ENCODE measurements at regions not wholly inside any gene's neighbourhood (a gene's known extent, or its start where the extent isn't known, plus 50 kb on each side); places are given as distances from the start of the nearest gene placed in this dataset.

- no peak for DNase-seq (ENCODE audit: low read depth)
- CTCF ChIA-PET: interaction anchor here (0.5 to 1.8 kb wide), 3 partner anchors 10 to 197 kb away, joined by 3 to 5 read pairs (median 5); no protein-coding TSS in a partner anchor
- Histone ChIP-seq H3K27me3 (ENCODE audit: control insufficient read depth, insufficient read depth, low read length) (no peaks in the 10 kb centered on the region), H3K4me3 (ENCODE audit: low read depth, low read length) (no peak overlapping the region), H3K36me3 (ENCODE audit: control insufficient read depth, insufficient read depth, low read length) (no peaks in the 10 kb centered on the region)
- POLR2A ChIA-PET: no interaction called here
- TF ChIP-seq, protein P1, sequence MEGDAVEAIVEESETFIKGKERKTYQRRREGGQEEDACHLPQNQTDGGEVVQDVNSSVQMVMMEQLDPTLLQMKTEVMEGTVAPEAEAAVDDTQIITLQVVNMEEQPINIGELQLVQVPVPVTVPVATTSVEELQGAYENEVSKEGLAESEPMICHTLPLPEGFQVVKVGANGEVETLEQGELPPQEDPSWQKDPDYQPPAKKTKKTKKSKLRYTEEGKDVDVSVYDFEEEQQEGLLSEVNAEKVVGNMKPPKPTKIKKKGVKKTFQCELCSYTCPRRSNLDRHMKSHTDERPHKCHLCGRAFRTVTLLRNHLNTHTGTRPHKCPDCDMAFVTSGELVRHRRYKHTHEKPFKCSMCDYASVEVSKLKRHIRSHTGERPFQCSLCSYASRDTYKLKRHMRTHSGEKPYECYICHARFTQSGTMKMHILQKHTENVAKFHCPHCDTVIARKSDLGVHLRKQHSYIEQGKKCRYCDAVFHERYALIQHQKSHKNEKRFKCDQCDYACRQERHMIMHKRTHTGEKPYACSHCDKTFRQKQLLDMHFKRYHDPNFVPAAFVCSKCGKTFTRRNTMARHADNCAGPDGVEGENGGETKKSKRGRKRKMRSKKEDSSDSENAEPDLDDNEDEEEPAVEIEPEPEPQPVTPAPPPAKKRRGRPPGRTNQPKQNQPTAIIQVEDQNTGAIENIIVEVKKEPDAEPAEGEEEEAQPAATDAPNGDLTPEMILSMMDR (IDR thresholded peaks at IDR 0.05; ENCODE audit: insufficient read depth, low read depth, low read length): no peak
Observed at GRCh38 chr1:221174330-221174993, 295.2 kb downstream of the HLX start.

GRCh38 chr1:221175249-221175648, 296.0 kb downstream of the HLX start:
- CTCF ChIA-PET: interaction anchor here (0.5 to 1.8 kb wide), 3 partner anchors 11 to 196 kb away, joined by 3 to 5 read pairs (median 5); no protein-coding TSS in a partner anchor
- Histone ChIP-seq H3K27me3 (ENCODE audit: control insufficient read depth, insufficient read depth, low read length) (no peaks in the 10 kb centered on the region), H3K36me3 (ENCODE audit: control insufficient read depth, insufficient read depth, low read length) (no peaks in the 10 kb centered on the region), H3K4me3 (ENCODE audit: low read depth, low read length) (no peak overlapping the region)
- POLR2A ChIA-PET: no interaction called here
- DNase-seq (ENCODE audit: low read depth): no peak
- TF ChIP-seq, protein P1 (IDR thresholded peaks at IDR 0.05; ENCODE audit: insufficient read depth, low read depth, low read length): no peak

GRCh38 chr1:221180704-221181368, 301.6 kb downstream of the HLX start:
- Histone ChIP-seq H3K36me3 (ENCODE audit: control insufficient read depth, insufficient read depth, low read length) (no peaks in the 10 kb centered on the region), H3K27me3 (ENCODE audit: control insufficient read depth, insufficient read depth, low read length) (no peaks in the 10 kb centered on the region), H3K4me3 (ENCODE audit: low read depth, low read length) (no peak overlapping the region)
- DNase-seq (ENCODE audit: low read depth): no peak
- TF ChIP-seq, protein P1 (IDR thresholded peaks at IDR 0.05; ENCODE audit: insufficient read depth, low read depth, low read length): no peak
- ChIA-PET CTCF (interaction anchor here (1.2 kb wide), 1 partner anchor 11 kb away, joined by 3 read pairs; no protein-coding TSS in a partner anchor), POLR2A (no interaction called here)

DNA sequence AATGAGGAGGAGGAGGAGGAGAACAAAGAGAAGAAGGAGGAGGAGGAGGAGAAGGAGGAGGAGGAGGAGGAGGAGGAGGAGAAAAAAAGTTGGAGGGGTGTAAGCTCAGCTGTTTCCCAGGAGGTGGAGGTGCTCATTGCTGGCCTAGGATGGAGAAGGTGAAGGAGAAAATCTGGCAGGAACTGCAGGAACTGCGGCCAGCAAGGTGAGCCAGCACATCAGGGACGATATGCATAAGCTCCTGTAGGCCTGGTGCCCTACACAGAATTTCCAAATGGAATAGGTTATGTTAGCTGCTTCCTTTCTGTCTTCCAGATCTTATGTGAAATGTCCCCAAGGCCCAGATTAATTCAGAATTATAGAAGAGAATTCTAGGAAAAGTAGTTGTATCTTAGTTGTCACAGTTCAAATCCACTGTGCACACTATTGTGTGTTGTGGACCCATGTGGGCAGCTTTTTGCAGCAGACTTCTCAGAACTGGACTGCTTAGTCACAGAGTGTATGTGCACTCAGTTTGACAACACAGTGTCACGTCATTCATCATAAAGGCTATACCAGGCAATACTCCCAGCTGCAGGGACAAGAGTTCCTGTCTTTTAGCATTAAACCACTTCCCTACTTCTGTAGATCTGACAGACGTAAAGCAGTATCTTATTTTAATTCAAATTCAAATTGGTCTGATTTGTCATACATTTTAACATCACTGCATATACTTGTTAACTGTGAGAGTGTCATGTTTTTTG, 303.7 kb downstream of the HLX start:
- H3K36me3 ChIP-seq (ENCODE audit: control insufficient read depth, insufficient read depth, low read length): no peaks in the 10 kb centered on the region
- TF ChIP-seq, protein P1 (IDR thresholded peaks at IDR 0.05; ENCODE audit: insufficient read depth, low read depth, low read length): no peak
- ChIA-PET POLR2A (no interaction called here), CTCF (interaction anchor here (1.8 kb wide), 1 partner anchor 21 kb away, joined by 4 read pairs; no protein-coding TSS in a partner anchor)
- no peaks in the 10 kb centered on the region for H3K27me3 ChIP-seq (ENCODE audit: control insufficient read depth, insufficient read depth, low read length)
- DNase-seq (ENCODE audit: low read depth): no peak
- H3K4me3 ChIP-seq (ENCODE audit: low read depth, low read length): no peak overlapping the region

Measured in BJ (cell line).